ENCODE measurements at regions not wholly inside any gene's neighbourhood (a gene's known extent, or its start where the extent isn't known, plus 50 kb on each side); places are given as distances from the start of the nearest gene placed in this dataset.

- TF ChIP-seq CTCF (conservative IDR thresholded peaks at IDR 0.05; ENCODE audit: control insufficient read depth, insufficient read depth, low read depth, low read length): no peak
- peak; percentile 57 for DNase-seq (ENCODE audit: low read depth)
Observed at GRCh38 chr13:106105153-106105552, 430.3 kb downstream of the EFNB2 start.

DNA sequence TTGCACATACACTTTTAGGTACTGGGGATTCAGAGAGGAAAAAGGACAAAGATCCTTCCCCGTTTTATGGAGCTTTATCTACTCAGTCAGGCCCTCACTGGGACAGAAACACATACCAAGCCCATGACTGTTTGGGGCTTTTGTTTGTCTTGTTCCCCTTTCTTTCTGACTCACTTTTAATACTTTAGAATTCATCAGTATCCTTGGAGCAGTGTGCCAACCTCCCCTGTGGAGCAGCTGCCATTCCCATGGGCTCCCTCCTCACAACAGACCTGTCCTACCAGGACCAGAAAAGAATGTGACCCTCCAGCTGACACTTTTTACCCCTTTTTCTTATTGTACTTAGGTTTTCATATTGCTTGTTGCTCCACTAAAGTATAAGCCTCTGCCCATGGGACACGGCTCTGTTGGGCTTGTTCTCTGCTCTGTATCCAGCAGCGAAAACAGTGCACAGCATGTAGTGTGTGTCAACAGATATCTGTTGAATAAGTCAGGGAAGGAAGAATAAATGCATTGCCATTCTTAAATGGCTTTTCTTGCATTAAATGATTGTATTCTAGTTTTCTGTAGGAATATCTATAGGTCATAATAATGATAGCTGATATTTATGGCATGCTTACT, 431.1 kb downstream of the EFNB2 start:
- H3K4me3 ChIP-seq (ENCODE audit: control insufficient read depth, low read depth, low read length): no peak overlapping the region
- TF ChIP-seq CTCF (conservative IDR thresholded peaks at IDR 0.05; ENCODE audit: control insufficient read depth, insufficient read depth, low read depth, low read length): no peak
- peak; percentile 94 for DNase-seq (ENCODE audit: low read depth)

More at GRCh38 chr13:106105153-106105552, 430.3 kb downstream of the EFNB2 start:
- H3K4me3 ChIP-seq (ENCODE audit: control insufficient read depth, low read depth, low read length): no peak overlapping the region

- peak; percentile 56 for DNase-seq (ENCODE audit: low read depth)
- H3K4me3 ChIP-seq (ENCODE audit: control insufficient read depth, low read depth, low read length): no peak overlapping the region
- no peak for TF ChIP-seq CTCF (conservative IDR thresholded peaks at IDR 0.05; ENCODE audit: control insufficient read depth, insufficient read depth, low read depth, low read length)
Observed at GRCh38 chr13:106103779-106104178, 431.7 kb downstream of the EFNB2 start.

DNA sequence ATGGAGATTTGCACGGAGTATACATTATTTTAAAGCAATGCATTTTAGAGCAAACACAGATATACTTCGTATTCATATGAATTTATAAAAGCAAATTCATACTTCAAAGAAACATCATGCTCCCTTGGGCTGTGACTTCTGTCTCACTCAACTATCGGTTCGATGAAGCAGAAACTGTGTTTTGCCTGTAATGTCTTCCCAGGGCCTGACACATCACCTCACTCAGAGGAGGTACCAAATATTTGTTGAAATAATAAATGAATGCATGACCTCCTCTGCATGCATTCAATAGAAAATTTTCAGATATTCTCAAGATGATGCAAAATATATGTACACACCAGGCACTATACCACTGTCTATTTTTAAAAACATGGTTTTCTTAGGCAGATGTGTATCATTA, 432.7 kb downstream of the EFNB2 start:
- DNase-seq (ENCODE audit: low read depth): no peak
- H3K4me3 ChIP-seq (ENCODE audit: control insufficient read depth, low read depth, low read length): no peak overlapping the region
- TF ChIP-seq CTCF (conservative IDR thresholded peaks at IDR 0.05; ENCODE audit: control insufficient read depth, insufficient read depth, low read depth, low read length): no peak

- no peak for TF ChIP-seq CTCF (conservative IDR thresholded peaks at IDR 0.05; ENCODE audit: control insufficient read depth, insufficient read depth, low read depth, low read length)
- DNase-seq (ENCODE audit: low read depth): no peak
- H3K4me3 ChIP-seq (ENCODE audit: control insufficient read depth, low read depth, low read length): no peak overlapping the region
Observed at GRCh38 chr13:106101201-106101600, 434.3 kb downstream of the EFNB2 start.

DNA sequence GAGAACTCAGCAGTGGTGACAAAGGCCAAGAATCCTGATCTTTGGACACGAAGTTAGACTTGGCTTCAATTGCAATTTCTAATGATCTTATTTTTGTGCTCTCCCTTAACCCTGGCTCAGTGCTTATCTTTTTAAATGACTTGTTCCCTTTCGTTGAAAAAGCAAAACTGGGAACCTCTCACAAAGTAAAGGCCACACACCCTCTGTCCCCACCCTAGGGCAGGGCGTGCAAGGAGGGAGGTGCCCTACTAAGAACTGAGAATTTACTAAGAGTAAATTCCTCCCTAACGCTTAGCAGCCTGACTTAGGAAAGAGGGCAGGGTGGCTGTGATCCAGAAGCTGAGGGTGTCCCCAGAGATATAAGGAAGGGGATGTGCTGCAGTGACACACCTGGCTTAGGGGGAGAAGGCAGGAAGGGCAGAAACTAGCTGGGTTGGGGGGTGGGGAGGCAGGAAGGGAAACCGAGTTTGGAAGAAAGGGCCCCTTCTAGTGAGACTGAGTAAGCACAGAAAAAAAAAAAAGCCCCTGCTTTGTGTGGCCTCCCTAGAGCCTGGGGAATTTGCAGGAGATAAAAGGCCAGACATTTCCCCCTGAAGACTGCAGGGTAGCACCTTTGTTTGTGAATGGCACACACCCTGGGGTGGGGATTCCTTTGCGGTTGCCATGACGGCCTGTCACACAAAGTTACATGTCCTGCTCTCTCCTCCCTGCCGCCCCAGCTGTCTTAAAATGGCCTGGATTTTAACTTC, 435.1 kb downstream of the EFNB2 start:
- TF ChIP-seq CTCF (conservative IDR thresholded peaks at IDR 0.05; ENCODE audit: control insufficient read depth, insufficient read depth, low read depth, low read length): no peak
- no peak overlapping the region for H3K4me3 ChIP-seq (ENCODE audit: control insufficient read depth, low read depth, low read length)
- no peak for DNase-seq (ENCODE audit: low read depth)
